Osteoblast (primary cell): ENCODE measurements at regions not wholly inside any gene's neighbourhood (a gene's known extent, or its start where the extent isn't known, plus 50 kb on each side); places are given as distances from the start of the nearest gene placed in this dataset.

Experiments
- DNase-seq: peaks from one replicate; pipeline ENCODE4 v3.0.0; 2011; ENCODE audit warnings: low spot score, mixed read lengths; ENCODE audit not compliant: insufficient read length; ENCODE audit errors: missing footprints
- H2AFZ ChIP-seq: 2 replicates; pipeline ENCODE4 v1.6.0; 2011; ENCODE audit warnings: mild to moderate bottlenecking, low read length
- H3K27ac ChIP-seq: 2 replicates; pipeline ENCODE4 v1.5.1; 2011; ENCODE audit warnings: mild to moderate bottlenecking, low read depth, low read length, moderate library complexity
- H3K27me3 ChIP-seq: 2 replicates; pipeline ENCODE4 v1.6.0; 2012; ENCODE audit warnings: mild to moderate bottlenecking, control low read depth, inconsistent platforms, low read length, moderate library complexity; ENCODE audit not compliant: insufficient read depth
- H3K36me3 ChIP-seq: 2 replicates; pipeline ENCODE4 v1.5.1; 2011; ENCODE audit warnings: mild to moderate bottlenecking, low read length, control low read depth, moderate library complexity; ENCODE audit not compliant: insufficient read depth
- H3K4me1 ChIP-seq: 2 replicates; pipeline ENCODE4 v1.5.1; 2011; ENCODE audit warnings: mild to moderate bottlenecking, low read length, control low read depth, moderate library complexity; ENCODE audit not compliant: insufficient read depth
- H3K4me2 ChIP-seq: 2 replicates; pipeline ENCODE4 v1.6.0; 2011; ENCODE audit warnings: mild to moderate bottlenecking, low read length; ENCODE audit not compliant: insufficient read depth
- H3K4me3 ChIP-seq: fragments of 200-600 bp; sonication (generic); 3 replicates; pipeline ENCODE4 v1.5.1; 2012; ENCODE audit warnings: mild to moderate bottlenecking, low read length, inconsistent platforms; ENCODE audit not compliant: insufficient read depth
- H3K79me2 ChIP-seq: 2 replicates; pipeline ENCODE4 v1.6.0; 2012; ENCODE audit warnings: mild to moderate bottlenecking, low read length, control low read depth, inconsistent platforms; ENCODE audit not compliant: insufficient read depth
- H3K9me3 ChIP-seq: 2 replicates; pipeline ENCODE4 v1.5.1; 2011; ENCODE audit warnings: low read depth, low read length, control low read depth
- H4K20me1 ChIP-seq: 2 replicates; pipeline ENCODE4 v1.6.0; 2012; ENCODE audit warnings: mild to moderate bottlenecking, low read length, control low read depth; ENCODE audit not compliant: insufficient read depth
- TF ChIP-seq, protein P1 (sequence below): IDR thresholded peaks from 2 replicates; pipeline ENCODE4 v1.5.1; 2011; ENCODE audit warnings: mild to moderate bottlenecking, low read depth, low read length, moderate library complexity; ENCODE audit errors: extremely low read depth

DNA sequence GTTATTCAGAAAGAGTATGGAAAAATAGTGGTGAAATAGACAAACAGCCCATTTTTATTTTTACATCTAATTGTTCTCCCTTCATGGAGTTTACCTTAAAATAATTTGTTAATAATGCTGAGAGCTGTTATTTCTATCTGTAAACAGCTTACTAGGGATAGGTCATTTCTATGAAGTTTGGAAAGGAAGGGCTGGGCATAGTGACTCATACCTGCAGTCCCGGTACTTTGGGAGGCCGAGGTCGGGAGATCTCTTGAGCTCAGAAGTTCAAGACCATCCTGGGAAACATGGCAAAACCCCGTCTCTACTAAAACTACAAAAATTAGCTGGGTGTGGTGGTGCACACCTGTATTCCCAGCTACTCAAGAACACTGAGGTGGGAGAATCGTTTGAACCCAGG is 624.3 kb upstream of the LMCD1 start:
- Histone ChIP-seq H3K27ac (no peak overlapping the region), H2AFZ (no peak overlapping the region), H3K36me3 (no peaks in the 10 kb centered on the region), H3K4me3 (no peak overlapping the region), H3K27me3 (no peaks in the 10 kb centered on the region), H3K79me2 (no peaks in the 10 kb centered on the region), H3K4me2 (no peak overlapping the region), H3K4me1 (no peaks in the 10 kb centered on the region), H4K20me1 (no peaks in the 10 kb centered on the region), H3K9me3 (no peaks in the 10 kb centered on the region)
- no peak for DNase-seq
- TF ChIP-seq, protein P1, sequence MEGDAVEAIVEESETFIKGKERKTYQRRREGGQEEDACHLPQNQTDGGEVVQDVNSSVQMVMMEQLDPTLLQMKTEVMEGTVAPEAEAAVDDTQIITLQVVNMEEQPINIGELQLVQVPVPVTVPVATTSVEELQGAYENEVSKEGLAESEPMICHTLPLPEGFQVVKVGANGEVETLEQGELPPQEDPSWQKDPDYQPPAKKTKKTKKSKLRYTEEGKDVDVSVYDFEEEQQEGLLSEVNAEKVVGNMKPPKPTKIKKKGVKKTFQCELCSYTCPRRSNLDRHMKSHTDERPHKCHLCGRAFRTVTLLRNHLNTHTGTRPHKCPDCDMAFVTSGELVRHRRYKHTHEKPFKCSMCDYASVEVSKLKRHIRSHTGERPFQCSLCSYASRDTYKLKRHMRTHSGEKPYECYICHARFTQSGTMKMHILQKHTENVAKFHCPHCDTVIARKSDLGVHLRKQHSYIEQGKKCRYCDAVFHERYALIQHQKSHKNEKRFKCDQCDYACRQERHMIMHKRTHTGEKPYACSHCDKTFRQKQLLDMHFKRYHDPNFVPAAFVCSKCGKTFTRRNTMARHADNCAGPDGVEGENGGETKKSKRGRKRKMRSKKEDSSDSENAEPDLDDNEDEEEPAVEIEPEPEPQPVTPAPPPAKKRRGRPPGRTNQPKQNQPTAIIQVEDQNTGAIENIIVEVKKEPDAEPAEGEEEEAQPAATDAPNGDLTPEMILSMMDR, result no peak

DNA sequence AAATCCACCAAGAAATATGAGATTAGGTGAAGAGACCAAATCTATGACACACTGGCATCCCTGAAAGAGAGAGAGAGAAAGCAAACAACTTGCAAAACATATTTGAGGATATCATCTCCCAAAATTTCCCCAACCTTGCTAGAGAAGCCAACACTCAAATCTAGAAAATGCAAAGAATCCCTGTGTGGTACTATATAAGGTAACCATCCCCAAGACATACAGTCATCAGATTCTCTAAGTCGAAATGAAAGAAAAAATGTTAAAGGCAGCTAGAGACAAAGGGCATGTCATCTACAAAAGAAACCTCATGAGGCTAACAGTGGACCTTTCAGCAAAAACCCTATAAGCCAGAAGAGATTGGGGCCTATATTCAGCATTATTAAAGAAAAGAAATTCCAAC is 622.1 kb upstream of the LMCD1 start:
- no peak for DNase-seq
- Histone ChIP-seq H3K27me3 (no peaks in the 10 kb centered on the region), H3K36me3 (no peaks in the 10 kb centered on the region), H3K4me3 (no peak overlapping the region), H4K20me1 (no peaks in the 10 kb centered on the region), H3K4me1 (no peaks in the 10 kb centered on the region), H3K4me2 (no peak overlapping the region), H3K27ac (no peak overlapping the region), H3K9me3 (peaks cover 2% of the 10 kb centered on the region), H3K79me2 (no peaks in the 10 kb centered on the region), H2AFZ (no peak overlapping the region)
- TF ChIP-seq, protein P1, result no peak

DNA sequence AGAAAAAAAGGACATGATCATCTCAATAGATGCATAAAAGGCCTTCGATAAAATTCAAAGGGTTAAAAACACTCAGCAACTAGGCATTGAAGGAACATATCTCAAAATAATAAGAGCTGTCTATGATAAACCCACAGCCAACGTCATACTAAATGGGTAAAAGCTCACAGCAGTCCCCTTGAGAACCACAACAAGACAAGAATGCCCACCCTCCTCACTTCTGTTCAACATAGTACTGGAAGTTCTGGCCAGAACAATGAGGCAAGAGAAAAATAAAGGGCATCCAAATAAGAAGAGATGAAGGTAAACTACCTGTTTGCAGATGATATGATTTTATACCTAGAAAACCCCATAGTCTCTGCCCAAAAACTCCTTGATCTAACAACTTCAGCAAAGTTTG is 619.7 kb upstream of the LMCD1 start:
- TF ChIP-seq, protein P1, result no peak
- Histone ChIP-seq H3K27ac (no peak overlapping the region), H3K79me2 (no peaks in the 10 kb centered on the region), H3K9me3 (peaks cover 2% of the 10 kb centered on the region), H4K20me1 (no peaks in the 10 kb centered on the region), H3K4me3 (no peak overlapping the region), H2AFZ (no peak overlapping the region), H3K4me1 (no peaks in the 10 kb centered on the region), H3K27me3 (no peaks in the 10 kb centered on the region), H3K4me2 (no peak overlapping the region), H3K36me3 (no peaks in the 10 kb centered on the region)
- DNase-seq, result no peak

DNA sequence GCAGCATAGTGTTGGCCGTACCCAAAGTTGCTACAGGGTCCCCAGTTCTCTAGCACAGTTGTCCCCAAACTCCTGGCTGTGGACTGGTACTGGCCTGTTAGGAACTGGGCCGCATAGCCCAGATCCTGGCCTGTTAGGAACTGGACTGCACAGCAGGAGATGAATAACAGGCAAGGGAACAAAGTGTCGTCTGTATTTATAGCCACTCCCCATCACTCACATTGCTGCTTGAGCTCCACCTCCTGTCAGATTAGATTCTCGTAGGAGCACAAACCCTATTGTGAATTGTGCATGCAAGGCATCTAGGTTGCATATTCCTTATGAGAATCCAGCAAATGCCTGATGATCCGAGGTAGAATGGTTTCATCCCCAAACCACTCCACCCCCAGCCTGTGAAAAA is 604.0 kb upstream of the LMCD1 start:
- TF ChIP-seq, protein P1, result no peak
- no peaks in the 10 kb centered on the region for H3K36me3 ChIP-seq

More for the DNA sequence above, 604.0 kb upstream of the LMCD1 start:
- H3K4me3 ChIP-seq, result no peak overlapping the region
- H3K27me3 ChIP-seq, result no peaks in the 10 kb centered on the region
- no peaks in the 10 kb centered on the region for H3K79me2 ChIP-seq
- no peak overlapping the region for H2AFZ ChIP-seq
- no peaks in the 10 kb centered on the region for H3K9me3 ChIP-seq
- no peak overlapping the region for H3K27ac ChIP-seq
- DNase-seq, result no peak
- no peaks in the 10 kb centered on the region for H3K4me1 ChIP-seq
- H4K20me1 ChIP-seq, result no peaks in the 10 kb centered on the region
- no peak overlapping the region for H3K4me2 ChIP-seq
